GM12892 (cell line): ENCODE measurements at regions not wholly inside any gene's neighbourhood (a gene's known extent, or its start where the extent isn't known, plus 50 kb on each side); places are given as distances from the start of the nearest gene placed in this dataset.

Source experiments
- POLR2A ChIP-seq: IDR thresholded peaks from 2 replicates; pipeline ENCODE4 v1.6.1; 2011; ENCODE audit warnings: low read depth, low read length, control low read depth
- POLR2AphosphoS5 ChIP-seq: IDR thresholded peaks from 2 replicates; pipeline ENCODE4 v1.6.1; 2011; ENCODE audit warnings: low read depth, low read length, control low read depth

DNA sequence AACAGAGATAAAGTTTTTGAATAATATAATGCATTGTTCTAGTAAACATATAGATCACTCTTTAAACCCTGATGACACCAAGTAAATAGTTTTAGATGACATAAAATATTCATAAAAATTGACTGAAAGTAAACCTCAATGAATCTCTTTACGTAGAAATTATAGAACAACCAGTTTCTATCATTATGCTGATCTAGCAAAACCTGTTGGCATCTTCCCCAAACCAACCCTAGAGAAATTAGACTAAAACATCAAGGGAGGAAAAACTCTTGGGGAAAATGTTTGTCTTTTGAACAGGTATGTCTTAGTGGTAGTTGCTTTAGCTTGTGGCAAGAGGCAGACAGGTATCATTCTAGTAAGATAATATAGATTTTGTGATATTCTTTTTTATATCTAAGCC, 747.0 kb upstream of the CDH6 start:
- TF ChIP-seq POLR2A (no peak), POLR2AphosphoS5 (no peak)
